HCEC 1CT (cell line): ENCODE measurements at regions not wholly inside any gene's neighbourhood (a gene's known extent, or its start where the extent isn't known, plus 50 kb on each side); places are given as distances from the start of the nearest gene placed in this dataset.

Source experiments
- DNase-seq: peaks from one replicate; pipeline ENCODE4 v3.0.0-alpha.2; 2017

DNA sequence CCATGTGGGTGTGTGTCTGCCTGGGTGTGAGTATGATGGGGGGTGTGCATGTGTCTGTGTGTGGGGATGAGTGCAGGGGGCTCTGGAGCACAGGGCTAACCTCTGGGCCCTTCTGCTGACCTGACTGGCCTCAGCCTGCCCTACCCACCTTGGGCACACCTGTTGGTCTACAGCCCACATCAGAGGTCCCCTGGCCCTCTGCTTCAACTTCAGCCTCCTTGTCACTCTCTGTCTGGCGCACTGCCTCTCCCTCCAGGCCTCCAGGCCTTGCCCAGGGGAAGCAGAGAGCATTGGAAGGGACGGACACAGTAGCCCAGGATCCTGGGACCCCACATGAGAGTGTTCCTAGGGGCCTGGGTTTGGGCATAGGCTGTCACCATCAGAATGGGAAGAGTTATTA, 115.4 kb downstream of the EFNB1 start:
- no peak for DNase-seq

GRCh38 chrX:68942840-68943239, 114.0 kb downstream of the EFNB1 start:
- no peak for DNase-seq

- DNase-seq, result no peak
Measured at GRCh38 chrX:68942104-68942503, 113.3 kb downstream of the EFNB1 start.

DNA sequence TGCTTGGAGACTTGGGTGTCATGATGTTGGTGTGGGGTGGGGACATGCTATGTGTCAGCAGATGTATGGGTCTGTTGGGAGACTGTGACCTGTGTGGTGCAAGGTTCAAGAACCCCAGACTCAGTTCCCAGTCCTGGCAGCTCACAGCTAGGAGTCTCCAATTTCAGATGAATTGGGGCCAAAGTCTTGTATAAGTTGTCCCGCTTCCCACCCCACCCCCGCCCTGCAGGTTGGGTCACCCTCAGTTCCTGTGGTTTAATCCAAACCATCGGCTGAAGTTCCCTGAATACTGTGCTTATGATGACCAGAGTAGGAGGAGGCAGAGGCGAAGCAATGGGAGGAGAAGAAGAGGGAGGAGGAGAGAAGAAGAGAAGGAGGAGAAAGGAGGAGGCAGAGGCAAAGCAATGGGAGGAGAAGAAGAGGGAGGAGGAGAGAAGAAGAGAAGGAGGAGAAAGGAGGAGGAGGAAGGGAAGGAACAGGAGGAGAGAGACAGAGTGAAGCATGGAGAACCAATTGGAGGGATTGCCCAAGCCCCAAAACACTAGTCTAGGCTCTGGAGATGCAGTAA, 112.6 kb downstream of the EFNB1 start:
- no peak for DNase-seq

DNA sequence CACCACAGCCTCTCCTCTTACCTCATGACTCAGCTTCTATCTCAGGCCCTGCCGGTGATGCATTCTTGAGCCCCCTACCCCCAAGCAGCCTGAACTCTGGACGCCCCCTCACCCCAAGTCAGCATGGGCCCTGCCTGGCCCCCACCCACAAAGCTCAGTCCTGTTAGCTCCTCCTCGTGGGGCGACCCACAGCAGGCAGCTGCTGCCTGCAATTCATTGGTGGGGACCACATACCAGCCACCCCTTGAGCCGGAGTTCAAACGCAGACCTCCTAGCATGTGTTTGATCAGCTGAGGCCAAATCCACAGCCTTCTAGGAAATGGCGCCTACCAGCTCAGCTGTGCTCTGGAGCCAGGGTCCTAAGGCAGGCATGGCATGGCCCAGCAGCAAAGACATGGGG, 111.8 kb downstream of the EFNB1 start:
- DNase-seq, result no peak

DNA sequence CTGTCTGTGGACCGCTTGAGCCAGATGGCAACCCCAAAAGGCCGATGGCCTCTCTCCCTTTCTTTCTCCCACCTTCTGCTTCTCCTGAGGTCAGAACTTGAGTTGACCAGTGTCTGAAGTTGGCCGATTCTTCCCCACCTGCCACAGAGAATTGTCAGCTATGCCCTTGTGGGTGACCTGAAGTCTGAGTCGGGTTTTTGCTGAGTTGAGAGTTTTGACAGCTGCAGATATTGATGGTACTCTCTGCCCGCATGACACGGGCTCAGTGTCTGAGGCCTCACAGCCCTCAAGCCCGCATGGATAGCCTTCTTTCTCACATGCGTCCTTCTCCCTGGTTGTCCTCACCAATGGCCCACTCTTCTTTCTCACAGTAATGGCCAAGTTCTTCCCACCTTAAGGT, 111.0 kb downstream of the EFNB1 start:
- no peak for DNase-seq

DNA sequence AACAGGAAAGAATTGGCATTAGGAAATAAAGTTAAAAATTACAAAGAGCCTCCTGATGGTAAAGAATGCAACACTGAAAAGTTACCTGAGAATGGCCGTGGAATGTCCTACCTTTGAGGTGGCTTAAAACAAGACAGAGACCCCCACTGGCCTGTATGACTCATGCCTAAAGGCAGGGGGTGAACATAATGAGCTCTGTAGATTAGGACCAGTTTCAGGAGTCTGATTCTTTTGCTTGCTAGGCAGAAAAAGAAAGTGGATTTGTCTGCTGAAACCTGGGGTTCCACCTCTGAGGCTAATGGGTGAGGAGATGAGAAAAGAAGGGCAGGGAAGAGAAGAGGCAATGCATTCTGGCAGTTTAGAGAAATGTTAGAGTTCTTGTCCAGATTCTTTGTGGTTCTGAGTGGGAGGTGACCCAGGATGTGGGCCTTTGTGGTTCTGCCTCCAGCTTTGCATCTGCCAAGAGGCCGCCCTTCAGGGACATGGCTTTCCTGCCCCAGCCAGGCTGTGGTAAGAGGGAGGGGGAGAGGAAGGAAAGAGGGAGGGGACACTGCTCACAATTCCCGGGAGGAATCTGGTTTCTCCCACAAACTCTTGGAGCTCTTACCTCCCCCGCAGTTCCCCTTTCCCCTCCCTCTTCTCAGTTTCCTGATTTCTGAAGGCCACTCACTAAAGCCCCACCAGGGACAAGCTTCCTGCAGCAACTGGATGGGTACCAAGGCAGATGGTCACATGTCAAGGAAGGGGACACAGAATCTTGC, 109.6 kb downstream of the EFNB1 start:
- DNase-seq, result no peak

DNA sequence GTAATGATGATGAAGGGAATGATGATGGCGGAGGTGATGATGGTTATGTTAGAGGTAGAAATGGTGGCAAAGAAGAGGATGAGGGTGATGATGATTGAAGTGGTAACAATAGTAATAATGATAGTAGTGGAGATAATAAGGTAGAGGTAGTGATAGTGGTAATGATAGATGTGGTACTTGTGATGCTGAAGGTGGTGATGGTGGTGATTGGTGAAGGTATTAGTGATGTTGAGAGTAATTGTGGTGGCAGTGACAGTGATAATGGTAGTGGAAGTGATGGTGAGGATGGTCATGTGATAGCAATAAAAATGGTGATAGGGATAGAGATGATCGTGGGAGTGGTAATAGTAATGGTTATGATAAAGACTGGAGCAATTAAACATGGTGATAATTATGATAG, 108.8 kb downstream of the EFNB1 start:
- no peak for DNase-seq

DNA sequence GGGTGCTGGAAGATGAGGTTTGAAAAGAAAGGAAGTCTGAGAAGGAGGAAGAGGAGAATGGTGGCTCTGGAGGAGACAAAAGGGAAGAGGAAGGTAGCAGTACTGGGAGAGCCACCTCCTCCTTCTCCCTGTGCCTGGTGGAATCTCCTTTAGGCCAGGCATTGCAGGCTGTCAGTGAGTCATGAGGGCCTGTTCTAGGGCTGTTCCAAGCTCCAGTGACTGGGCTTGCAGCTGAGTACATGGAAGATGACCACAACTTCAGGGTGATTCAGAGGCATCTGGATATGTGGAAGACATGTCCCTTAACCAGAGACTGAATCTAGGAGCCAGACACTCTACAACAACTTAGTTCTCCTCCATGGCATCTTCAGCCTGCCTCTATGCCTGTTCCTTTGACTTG, 107.8 kb downstream of the EFNB1 start:
- peak; percentile 76 for DNase-seq

DNA sequence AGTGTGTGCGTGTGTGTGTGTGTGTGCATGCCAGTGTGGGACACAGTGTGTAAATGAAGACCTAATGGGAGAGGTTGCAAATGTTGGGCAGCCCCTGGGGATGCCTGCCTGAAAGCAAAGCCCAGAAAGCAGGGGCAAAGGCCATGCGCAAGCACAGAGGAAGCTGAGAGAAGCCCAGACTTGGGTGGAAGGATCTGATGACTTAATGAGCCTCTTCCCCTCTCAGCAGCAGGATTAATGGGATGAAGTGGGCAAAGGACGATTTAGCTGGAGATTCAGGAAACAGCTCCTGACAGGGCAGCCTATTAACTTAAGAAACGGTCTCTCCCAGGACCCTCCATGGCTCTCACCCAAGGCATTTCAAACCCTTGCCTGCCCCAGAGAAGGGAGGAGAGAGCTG, 107.3 kb downstream of the EFNB1 start:
- DNase-seq, result no peak

DNA sequence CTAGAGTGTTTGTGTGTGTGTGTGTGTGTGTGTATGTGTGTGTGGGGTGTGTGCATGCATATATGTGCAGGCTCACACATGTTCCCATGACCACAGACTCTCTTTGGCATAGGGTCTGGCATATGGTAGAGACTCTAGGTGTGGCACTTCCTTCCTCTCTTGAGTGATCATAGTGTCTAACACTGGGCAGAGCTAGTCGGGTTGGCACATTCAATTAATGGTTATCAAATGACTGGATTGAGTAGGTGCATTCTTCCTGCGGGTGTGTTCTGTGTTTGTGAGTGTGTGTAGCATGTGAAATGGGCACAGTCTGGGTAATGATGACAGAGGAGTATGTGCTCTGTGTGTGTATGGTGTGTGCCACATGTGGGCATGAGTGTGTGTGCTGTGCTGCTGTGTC, 106.5 kb downstream of the EFNB1 start:
- no peak for DNase-seq

DNA sequence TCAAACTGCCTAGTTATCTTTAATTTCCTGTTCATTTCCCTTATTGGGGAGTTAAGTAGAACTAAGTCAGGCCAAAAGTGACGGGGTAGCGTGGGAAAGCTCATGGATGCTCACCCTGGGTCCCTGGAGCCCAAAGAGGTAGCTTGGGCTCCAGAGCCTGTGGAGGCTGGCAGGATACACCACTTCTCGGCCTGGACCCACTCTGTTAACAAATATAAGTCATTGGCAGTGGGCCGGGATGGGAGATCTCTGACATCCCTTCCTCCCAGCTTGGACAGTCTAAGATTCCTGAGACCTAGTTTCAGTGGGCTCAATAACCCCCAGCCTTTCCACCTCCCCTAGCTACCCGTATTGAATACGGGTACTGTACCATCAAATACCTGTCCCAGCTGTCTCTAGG, 106.1 kb downstream of the EFNB1 start:
- DNase-seq, result no peak

DNA sequence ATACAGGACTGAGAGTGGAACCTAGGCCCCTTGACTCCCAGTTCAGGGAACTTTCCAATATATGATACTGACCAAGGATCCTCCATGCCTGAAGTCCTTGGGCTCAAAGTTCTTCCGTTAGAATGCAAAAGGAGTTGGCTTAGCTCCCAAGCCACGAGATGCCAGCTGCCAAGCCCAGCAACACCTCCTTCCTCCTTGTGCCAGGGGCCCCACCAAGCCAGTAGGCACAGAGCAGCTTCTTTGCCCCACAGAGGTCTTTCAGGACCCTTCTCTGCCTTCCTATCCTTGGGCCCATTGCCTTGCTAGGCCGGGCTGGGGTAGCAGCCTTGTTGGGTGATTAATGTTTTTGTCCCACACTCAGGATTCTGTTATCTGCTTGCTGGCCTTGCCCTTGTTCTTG, 105.6 kb downstream of the EFNB1 start:
- no peak for DNase-seq

DNA sequence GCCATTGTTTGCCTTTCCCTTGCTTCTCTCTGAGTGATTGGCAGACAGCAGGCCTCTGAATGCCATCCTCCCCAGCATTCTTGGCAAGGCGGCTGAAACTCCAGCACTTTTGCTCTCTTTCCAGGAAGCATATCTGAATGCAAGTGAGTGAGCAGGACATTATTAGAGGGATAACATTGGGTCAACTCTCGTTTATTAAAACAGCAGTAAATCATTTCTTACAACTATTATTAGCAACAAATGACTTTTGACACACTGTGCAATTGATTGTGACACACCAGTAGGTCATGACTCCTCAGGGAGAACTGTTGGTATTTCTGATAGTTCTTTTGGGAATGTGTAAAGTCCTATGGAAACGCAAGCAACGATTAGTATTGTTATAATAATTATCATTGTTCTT, 103.8 kb downstream of the EFNB1 start:
- peak; percentile 3 for DNase-seq

- DNase-seq, result no peak
Measured at GRCh38 chrX:68931345-68931744, 102.5 kb downstream of the EFNB1 start.

GRCh38 chrX:68930542-68931317, 101.9 kb downstream of the EFNB1 start:
- DNase-seq, result no peak

DNA sequence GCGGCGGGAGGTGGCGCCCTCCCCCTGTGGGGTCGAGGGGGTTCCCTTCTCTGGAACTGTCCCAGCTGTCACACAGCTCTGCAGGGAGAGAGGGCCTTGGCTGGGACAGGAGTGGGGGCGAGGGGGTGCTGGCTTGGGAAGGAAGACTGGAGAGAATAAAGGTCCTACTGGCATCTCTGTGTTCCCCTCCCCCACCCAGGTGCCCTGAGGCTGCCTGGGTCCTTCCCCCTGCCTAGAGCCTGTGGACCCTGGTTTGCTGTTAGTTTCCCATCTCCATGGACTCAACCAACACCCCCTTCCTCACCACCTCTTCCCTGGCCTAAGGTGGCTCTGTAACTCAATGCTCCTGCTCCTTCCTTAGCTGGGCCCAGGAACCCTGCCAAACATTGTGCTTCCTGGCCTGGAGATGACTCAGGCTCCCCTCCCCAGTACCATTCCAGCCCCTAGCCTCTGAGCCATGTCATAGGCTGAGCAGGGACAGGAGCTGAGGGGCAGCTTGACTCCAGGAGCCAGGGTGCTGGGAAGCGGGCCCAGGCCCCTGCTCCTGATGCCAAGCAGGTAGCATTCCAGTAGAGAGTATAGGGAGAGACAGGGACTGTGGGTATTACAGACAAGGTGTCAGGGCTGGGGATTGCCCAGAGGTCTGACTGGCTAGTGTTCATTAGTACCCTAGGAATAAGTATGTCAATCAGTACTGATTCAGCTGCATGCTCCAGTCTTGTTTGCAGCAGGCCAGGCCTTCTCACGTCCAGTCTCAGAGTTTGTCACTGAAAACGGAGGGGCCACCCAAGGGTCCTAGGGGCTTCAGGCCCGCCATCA, 100.7 kb downstream of the EFNB1 start:
- DNase-seq, result peak; percentile 39

GRCh38 chrX:68928401-68928800, 99.6 kb downstream of the EFNB1 start:
- no peak for DNase-seq

DNA sequence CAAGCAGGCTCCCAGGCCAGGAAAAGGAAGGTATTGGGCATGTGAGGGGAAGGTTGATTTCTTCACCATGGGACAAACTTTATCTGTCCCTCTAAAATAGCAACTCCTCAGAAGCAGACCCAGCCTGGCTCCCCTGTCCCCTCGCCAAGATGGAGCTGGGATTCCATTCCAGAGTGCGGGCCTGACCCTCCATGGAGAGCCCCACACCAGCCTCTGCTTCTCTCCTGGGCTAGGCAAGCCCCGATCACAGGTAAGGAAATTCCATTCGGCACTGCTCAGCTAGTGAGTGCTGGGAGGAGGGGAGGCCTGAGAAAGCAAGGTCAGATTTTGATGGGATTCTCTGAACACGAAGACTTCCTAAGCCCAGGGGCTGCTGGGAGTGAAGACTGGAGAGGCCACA, 98.4 kb downstream of the EFNB1 start:
- DNase-seq, result no peak

DNA sequence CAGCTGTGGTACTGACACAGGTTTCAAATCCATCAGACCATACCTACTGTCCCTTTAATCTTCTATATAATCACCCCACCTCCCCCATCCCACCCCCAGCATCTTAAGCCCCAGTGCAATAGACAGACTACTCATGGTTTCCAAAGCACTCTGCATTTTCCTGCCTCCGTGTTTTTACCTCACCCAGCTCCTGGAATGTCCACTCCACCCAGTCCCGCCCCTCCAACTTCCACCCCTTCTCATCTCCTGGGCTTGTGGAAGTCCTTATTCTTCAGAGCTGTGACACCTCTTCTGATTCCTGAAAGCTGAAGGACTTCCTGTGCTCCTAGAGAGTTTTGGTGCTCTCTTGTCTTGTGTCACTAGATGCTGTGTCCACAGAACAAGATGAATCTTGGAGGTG, 94.3 kb downstream of the EFNB1 start:
- no peak for DNase-seq

DNA sequence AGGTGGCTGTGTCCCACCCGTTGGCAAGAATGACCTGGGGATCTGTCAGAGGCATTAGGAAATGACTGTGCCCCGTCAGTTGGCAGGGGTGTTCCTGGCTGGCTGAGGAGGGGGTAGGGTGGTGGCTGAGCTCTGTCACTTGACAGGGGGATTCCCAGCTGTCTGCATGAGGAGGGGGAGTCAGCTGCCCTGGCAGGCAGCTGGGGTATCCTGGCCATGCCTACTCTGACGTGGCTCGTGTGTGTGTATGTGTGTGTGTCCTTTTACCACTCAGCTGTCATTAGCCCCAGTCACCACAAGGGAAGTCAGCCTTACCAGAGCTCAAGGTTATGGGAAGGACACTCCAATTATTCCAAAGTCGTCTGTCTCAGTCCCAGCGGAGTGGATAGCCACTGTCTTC, 93.2 kb downstream of the EFNB1 start:
- DNase-seq, result no peak

GRCh38 chrX:68920561-68920960, 91.7 kb downstream of the EFNB1 start:
- DNase-seq, result no peak

- no peak for DNase-seq
Measured at GRCh38 chrX:68919707-68920106, 90.9 kb downstream of the EFNB1 start.
